ENCODE measurements at regions not wholly inside any gene's neighbourhood (a gene's known extent, or its start where the extent isn't known, plus 50 kb on each side); places are given as distances from the start of the nearest gene placed in this dataset.

DNA sequence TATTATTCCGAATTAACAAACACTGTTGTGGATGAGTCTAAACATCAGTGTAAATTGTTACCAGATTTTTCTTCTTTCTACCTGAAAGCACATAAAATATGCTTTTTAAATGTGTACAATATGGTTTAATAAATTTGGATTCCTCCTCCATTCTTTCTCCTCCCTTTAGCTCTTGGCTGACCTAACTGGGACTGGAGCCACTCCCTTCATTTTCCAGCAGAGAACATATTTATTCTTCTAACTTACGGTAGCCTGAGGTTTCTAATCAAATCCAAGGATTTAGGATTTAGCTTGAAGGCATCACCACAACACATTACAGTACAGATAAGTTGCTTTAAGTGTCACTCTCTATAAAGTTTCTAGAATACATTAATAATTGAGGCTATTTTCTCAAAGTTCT is 88.2 kb upstream of the SEMA3C start:
- no peak overlapping the region for H3K4me3 ChIP-seq (ENCODE audit: extremely low read depth in 1 of 4, insufficient read depth in 2 of 4, low read depth in 3 of 4, low read length in 4 of 4)
- no peak overlapping the region for H3K18ac ChIP-seq (ENCODE audit: extremely low read depth, low read length)
- FAIRE-seq (no peak), DNase-seq (ENCODE audit: low read depth in 1 of 2, low spot score in 2 of 2) (no peak)
- H4K8ac ChIP-seq (ENCODE audit: extremely low read depth, insufficient read depth, low read length): no peak overlapping the region
- no peaks in the 10 kb centered on the region for H3K79me1 ChIP-seq (ENCODE audit: low read depth, low read length)
- no peak overlapping the region for H2BK20ac ChIP-seq (ENCODE audit: low read length)
- no peak overlapping the region for H3K14ac ChIP-seq (ENCODE audit: insufficient read length)
- H2AFZ ChIP-seq (ENCODE audit: low read length): no peak overlapping the region
- no peak overlapping the region for H2AK5ac ChIP-seq (ENCODE audit: low read depth, low read length)
- no peaks in the 10 kb centered on the region for H3K4me1 ChIP-seq (replicated peaks in 1 of 4; ENCODE audit: control insufficient read depth in 3 of 4, insufficient read depth in 4 of 4, low read length in 3 of 4)
- H3K9me3 ChIP-seq (ENCODE audit: insufficient read depth in 2 of 2, low read depth in 1 of 2, low read length in 1 of 2): no peaks in the 10 kb centered on the region
- H3K23me2 ChIP-seq (ENCODE audit: low read depth, low read length): no peaks in the 10 kb centered on the region
- no peak overlapping the region for H2BK15ac ChIP-seq (ENCODE audit: low read length)
- POLR2A ChIA-PET (ENCODE audit: partially characterized antibody): no interaction called here
- no peak overlapping the region for H2BK12ac ChIP-seq (ENCODE audit: low read depth, low read length)
- no peaks in the 10 kb centered on the region for H4K20me1 ChIP-seq (replicated peaks in 1 of 2; ENCODE audit: control insufficient read depth in 1 of 2, insufficient read depth in 2 of 2, low read length in 2 of 2)
- H2BK5ac ChIP-seq (ENCODE audit: low read depth, low read length): no peak overlapping the region
- H3K4me2 ChIP-seq (ENCODE audit: insufficient read depth in 1 of 2, low read depth in 2 of 2, low read length in 2 of 2): no peak overlapping the region
- H2BK120ac ChIP-seq (replicated peaks; ENCODE audit: low read depth, low read length): no peak overlapping the region
- no peaks in the 10 kb centered on the region for H3K27me3 ChIP-seq (replicated peaks in 1 of 4; ENCODE audit: control insufficient read depth in 3 of 4, extremely low read depth in 1 of 4, insufficient read depth in 3 of 4, low read length in 3 of 4)
- H3K23ac ChIP-seq (ENCODE audit: insufficient read length): no peak overlapping the region
- H4K91ac ChIP-seq (replicated peaks; ENCODE audit: insufficient read length, low read length): no peak overlapping the region
- no peaks in the 10 kb centered on the region for H3K36me3 ChIP-seq (ENCODE audit: control insufficient read depth in 2 of 4, insufficient read depth in 4 of 4, low read length in 3 of 4)
- CTCF ChIA-PET (ENCODE audit: partially characterized antibody): no interaction called here
- no peak overlapping the region for H3K4ac ChIP-seq (replicated peaks; ENCODE audit: insufficient read length, low read depth, low read length)
- no peak overlapping the region for H4K5ac ChIP-seq (ENCODE audit: insufficient read length, low read depth, low read length)
- no peaks in the 10 kb centered on the region for H3K79me2 ChIP-seq (ENCODE audit: control insufficient read depth in 1 of 2, insufficient read depth in 2 of 2, low read length in 2 of 2)
- WGBS, 2 experiments (ENCODE audit: extremely low coverage in 1 of 2, insufficient coverage in 1 of 2, insufficient read length in 1 of 2, insufficient replicate concordance in 2 of 2, low coverage in 1 of 2, low lambda C conversion rate in 2 of 2, missing lambda C conversion rate in 1 of 2): 88% methylated on average over 2 of the region's 2 CpGs; no CpG with 5 or more reads in 1 of the 2 experiments
- H3K27ac ChIP-seq (ENCODE audit: low read depth, low read length): no peak overlapping the region
- no peak overlapping the region for H3K9ac ChIP-seq (replicated peaks in 1 of 4; ENCODE audit: extremely low read depth in 1 of 4, low read depth in 3 of 4, low read length in 3 of 4)
- H3K56ac ChIP-seq (replicated peaks; ENCODE audit: insufficient read length, low read depth, low read length): no peak overlapping the region
- TF ChIP-seq EP300 (IDR thresholded peaks at IDR 0.05; ENCODE audit: borderline replicate concordance in 1 of 2, low read depth in 2 of 2, low read length in 2 of 2): no peak
- TF ChIP-seq CHD1 (IDR thresholded peaks at IDR 0.05; ENCODE audit: low read depth, low read length): no peak
- TF ChIP-seq SAP30 (IDR thresholded peaks at IDR 0.05; ENCODE audit: insufficient read depth, insufficient replicate concordance, low read length): no peak
- no peak for TF ChIP-seq KDM1A (IDR thresholded peaks at IDR 0.05; ENCODE audit: borderline replicate concordance, low read length)
- TF ChIP-seq CBX5 (IDR thresholded peaks at IDR 0.05; ENCODE audit: low read depth, low read length): no peak
- no peak for TF ChIP-seq HDAC2 (IDR thresholded peaks at IDR 0.05; ENCODE audit: borderline replicate concordance in 1 of 2, low read depth in 2 of 2, low read length in 2 of 2)
- no peak for TF ChIP-seq POLR2AphosphoS5 (IDR thresholded peaks at IDR 0.05; ENCODE audit: low read depth, low read length)
- TF ChIP-seq USF2 (IDR thresholded peaks at IDR 0.05; ENCODE audit: low read length): no peak
- no peak for TF ChIP-seq YY1 (IDR thresholded peaks at IDR 0.05; ENCODE audit: low read depth, low read length)
- TF ChIP-seq ZNF274 (IDR thresholded peaks at IDR 0.05; ENCODE audit: borderline replicate concordance, extremely low read depth, low read length): no peak
- TF ChIP-seq, protein P1, sequence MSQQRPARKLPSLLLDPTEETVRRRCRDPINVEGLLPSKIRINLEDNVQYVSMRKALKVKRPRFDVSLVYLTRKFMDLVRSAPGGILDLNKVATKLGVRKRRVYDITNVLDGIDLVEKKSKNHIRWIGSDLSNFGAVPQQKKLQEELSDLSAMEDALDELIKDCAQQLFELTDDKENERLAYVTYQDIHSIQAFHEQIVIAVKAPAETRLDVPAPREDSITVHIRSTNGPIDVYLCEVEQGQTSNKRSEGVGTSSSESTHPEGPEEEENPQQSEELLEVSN (IDR thresholded peaks at IDR 0.05): no peak
- no peak for TF ChIP-seq MAFK (IDR thresholded peaks at IDR 0.05; ENCODE audit: low read depth, low read length)
